Suprapubic skin (tissue), 3 donors: ENCODE measurements at regions not wholly inside any gene's neighbourhood (a gene's known extent, or its start where the extent isn't known, plus 50 kb on each side); places are given as distances from the start of the nearest gene placed in this dataset.

Experiments
- CTCF ChIP-seq, 2 donors: fragments of 200-600 bp in 1 of 2; fragments of 450-650 bp in 1 of 2; sonication (generic) in 1 of 2; IDR thresholded peaks; one replicate each; pipeline ENCODE4 v1.5.1; 2016 to 2019; ENCODE audit warnings: antibody characterized with exemption in 2 of 2, mild to moderate bottlenecking in 1 of 2, moderate library complexity in 1 of 2
- POLR2AphosphoS5 ChIP-seq, 3 donors: sonication (generic); formaldehyde crosslinking; IDR thresholded peaks; one replicate each; pipeline ENCODE4 v1.6.1; 2017; ENCODE audit warnings: antibody characterized with exemption in 3 of 3

- TF ChIP-seq CTCF (IDR thresholded peaks at IDR 0.05): no peak
- TF ChIP-seq POLR2AphosphoS5 (IDR thresholded peaks at IDR 0.05): no peak
These were observed 206.2 kb upstream of the ADRA1D start for GRCh38 chr20:4455301-4455701.
